Stimulated activated CD4-positive, alpha-beta T cell treated with anti-CD3 and anti-CD28 coated beads, Interleukin-15, amount 100 ng/mL, for 1 hour (primary cell): ENCODE measurements at regions not wholly inside any gene's neighbourhood (a gene's known extent, or its start where the extent isn't known, plus 50 kb on each side); places are given as distances from the start of the nearest gene placed in this dataset.
"Not testable (repeated sequence)": the region's sequence is repeated elsewhere in the genome, so short reads cannot be mapped to it uniquely, and the experiment has no call there.

Experiments used
- DNase-seq, 2 donors: peaks; one replicate each; pipeline ENCODE4 v3.0.0-alpha.2; 2020; ENCODE audit warnings: low read depth in 1 of 2, low spot score in 1 of 2

DNA sequence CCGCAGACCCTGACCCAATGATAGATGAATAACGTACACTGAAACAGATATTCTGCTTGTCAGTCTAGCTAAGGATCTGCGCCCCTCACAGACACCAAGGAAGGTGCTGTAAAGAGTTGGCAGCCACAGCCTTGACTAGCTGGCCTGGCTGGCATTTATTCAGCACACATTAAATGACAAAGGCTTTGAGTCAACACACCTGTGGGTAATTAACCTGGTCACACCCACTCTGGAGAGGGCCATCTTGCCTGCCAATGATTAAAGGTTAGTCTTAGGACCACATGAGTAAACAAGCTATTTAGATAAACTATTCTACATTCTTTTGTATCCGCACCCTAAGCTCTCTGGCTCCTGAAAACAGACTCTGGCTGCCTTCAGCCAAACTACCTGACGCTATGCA is 982.2 kb upstream of the ADAMTS5 start:
- not testable (repeated sequence) for DNase-seq

DNA sequence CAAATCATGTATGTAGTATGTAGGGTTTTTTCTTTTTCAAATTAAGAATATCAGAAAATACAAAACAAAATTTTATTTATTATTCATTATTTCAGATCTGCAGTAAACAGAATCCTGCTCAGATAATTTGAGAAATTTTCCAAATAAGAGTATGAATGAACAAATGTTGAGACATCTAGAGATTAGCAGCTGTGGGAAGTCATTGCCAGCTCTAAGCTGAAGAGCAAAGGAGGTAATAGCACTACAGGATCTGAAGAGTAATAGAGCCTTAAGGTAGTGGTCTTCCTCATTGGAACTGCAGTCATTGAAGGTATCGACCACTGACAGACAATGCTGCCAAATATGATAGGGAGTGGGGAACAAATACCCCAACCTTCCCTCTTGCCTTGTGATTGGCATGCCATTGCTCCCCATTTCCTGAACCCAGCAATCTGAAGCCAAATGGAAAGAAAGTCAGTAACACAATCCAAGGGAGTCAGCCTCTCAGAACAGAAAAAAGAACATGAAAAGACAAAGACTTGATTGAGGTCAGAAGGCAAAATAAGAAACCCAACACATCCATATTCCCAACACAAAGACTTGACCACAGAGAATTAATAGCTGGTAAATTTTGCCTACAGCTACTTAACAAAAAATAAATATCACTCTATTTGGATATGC is 963.4 kb upstream of the ADAMTS5 start:
- DNase-seq: not testable (repeated sequence)

DNA sequence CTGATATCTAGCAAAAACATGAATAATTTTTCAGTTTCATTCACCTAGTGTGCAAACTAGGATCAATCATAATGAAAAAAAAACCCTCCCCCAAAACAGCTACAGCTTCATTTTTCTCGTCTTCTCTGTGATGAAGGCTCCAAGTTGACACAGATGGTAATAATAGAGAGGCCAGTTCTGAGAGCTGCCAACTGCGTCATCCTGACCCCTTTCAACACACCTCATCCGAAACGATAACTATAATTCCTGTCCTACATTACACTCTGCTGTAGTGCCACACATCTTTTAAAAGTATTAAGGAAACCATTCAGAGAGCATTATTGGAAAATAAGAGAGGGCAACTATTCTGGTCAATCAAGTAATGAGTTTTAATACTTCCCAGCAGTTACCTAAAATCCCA is 962.3 kb upstream of the ADAMTS5 start:
- DNase-seq: not testable (repeated sequence)

DNA sequence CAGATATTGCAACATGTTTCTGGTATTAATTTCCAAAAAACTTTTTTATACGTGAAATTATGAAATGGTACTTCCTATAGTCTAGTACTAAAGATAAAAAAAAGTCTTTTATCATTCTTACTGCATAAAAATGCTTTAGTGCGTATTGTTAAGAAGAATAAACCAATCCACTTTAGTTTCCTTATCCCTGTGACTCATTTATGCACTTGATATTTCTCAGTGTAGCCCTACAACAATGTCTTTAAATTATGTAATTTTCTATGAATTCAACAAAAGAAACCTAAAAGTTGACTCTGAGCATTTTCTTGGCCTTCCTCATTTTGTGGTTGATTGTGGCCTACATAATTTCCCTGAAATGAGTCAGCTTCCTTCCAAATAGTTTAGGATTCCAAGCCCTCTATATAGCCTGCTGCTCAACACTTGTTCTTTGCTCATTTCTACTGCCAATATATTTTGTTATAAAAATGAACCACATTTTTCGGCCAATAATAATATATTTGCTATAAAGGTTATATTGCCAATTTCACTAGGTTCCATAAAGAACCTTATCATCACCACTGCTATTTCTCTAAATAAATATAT is 961.7 kb upstream of the ADAMTS5 start:
- not testable (repeated sequence) for DNase-seq

DNA sequence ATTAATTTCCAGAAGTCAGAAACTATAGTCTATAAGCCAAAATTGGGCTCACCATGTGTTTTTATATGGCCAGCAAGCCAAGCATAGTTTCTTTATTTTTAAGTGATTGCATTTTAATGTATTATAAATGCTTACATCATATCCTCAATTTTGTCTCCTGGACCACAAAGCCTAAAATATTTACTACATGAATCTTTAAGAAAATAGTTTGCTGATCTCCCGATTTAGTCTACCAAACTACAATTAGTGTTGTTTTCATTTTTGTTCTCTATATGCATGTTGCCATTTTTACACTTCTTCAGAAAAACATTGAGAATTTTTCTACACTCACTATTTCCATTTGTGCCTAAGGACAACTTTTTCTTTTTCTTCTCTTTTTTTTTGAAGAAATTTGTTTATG is 954.5 kb upstream of the ADAMTS5 start:
- DNase-seq: not testable (repeated sequence)

DNA sequence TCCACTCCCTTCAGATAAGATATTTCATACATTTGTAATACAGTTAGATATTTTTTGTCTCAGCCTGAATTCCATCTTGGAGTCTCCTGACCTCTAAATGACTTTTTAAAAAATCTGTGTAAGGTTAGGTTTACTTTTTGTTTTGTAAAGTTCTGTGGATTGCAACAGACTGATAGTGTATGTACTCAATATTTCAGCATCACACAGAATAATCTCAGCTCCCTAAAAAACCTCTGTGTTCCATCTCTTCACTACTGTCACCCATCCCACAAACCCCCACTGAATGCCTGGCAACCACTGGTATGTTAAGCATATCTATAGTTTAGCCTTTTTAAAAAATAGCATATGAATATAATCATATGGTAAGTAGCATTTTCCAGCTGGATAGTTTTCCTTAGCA is 951.1 kb upstream of the ADAMTS5 start:
- DNase-seq: not testable (repeated sequence)

DNA sequence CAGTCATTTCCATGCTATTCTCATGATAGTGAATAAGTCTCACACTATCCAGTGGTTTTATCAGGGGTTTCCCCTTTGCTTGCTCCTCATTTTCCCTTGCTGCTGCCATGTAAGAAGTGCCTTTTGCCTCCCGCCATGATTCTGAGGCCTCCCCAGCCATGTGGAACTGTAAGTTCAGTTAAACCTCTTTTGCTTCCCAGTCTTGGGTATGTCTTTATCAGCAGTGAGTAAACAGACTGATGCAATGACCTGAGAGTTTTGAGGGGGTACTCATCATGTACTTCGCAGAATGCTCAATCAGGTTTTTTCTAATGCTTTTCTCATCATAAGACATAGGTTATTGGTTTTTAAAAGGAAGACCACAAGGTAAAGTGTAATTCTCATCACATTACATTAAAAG is 949.4 kb upstream of the ADAMTS5 start:
- DNase-seq: not testable (repeated sequence)

DNA sequence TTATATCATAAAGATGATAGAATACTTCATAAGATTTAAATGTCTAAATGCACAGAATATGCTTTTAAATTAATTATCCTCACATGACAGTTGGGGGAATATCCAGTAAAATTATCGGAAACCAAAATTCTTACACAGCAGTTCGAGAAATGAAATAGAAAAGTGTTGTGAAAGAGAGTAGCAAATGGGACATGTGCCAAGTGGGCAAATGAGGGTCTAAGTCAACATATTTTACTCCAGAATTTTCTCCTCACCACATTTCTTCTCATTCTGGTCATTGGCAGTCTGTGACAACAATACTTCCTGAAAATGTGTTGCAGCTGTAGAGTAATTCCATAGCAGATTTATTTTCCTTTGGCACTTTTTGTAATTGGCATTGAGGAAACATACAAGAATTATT is 945.2 kb upstream of the ADAMTS5 start:
- not testable (repeated sequence) for DNase-seq

DNA sequence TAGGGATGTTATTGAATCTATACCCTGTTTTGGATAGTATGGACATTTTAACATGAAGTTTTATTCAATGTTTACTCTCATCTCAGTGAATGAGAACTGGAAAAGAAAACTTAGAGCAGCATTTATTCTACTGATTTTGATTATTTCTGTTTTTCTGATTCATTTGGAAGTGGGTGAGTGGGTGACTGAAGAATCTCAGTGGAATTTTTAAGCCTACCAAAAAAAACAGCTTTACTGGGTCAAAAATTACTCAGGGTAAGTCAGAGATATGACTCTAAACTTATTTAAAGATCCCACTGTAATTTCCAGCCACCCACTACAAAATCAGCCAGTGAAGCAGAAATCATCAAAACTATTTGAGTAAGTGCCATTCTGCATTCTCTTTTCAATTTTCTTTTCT is 942.6 kb upstream of the ADAMTS5 start:
- not testable (repeated sequence) for DNase-seq

DNA sequence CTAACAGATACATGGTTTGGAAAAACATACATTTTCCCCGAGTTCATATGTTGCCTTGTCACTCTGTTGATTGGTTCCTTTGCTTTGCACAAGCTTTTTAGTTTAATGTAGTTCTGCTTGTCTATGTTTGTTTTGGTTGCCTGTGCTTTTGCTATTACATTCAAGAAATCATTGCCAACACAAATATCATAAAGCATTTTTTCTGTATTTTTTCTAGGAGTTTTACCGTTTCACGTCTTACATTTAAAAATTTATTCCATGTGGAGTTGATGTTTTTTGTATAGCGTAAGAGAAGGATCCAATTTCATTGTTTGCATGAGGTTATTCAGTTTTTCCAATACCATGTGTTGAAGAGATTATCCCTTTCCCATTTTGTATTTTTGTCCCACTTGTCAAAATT is 941.9 kb upstream of the ADAMTS5 start:
- not testable (repeated sequence) for DNase-seq

DNA sequence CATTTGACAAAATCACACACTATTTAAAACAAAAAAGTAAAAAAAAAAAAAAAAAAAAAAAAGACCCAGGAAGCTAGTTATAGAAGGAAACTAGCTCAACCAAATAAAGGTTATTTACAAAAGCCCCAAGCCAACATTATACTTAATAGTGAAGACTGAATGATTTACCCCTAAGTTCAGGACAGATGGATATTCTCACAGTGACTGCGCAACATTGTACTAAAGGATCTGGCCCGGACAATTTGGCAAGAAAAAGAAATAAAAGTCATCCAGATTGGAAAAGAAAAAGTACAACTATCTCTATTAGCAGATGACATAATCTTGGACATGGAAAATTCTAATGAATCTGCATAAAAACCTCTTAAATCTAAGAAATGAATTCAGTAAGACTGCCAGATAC is 936.0 kb upstream of the ADAMTS5 start:
- DNase-seq: not testable (repeated sequence)

DNA sequence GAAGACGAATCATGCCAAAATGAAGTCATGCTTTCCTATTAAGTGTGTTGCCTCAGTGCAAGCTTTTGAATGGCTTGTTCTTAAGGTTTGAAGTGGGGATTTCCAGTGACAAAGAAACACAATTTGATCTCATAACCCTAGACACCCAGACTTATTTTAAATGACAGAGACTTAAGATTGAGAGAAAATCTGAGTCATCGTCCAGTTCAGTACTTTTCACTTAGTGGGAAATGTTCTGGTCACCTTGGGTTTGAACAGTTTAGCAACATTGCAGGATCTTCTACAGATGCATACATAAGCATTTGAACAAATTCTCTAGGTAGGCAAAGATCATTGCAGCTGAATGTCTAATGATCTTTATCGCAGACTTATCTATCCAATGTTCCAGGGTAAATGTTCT is 926.7 kb upstream of the ADAMTS5 start:
- not testable (repeated sequence) for DNase-seq

DNA sequence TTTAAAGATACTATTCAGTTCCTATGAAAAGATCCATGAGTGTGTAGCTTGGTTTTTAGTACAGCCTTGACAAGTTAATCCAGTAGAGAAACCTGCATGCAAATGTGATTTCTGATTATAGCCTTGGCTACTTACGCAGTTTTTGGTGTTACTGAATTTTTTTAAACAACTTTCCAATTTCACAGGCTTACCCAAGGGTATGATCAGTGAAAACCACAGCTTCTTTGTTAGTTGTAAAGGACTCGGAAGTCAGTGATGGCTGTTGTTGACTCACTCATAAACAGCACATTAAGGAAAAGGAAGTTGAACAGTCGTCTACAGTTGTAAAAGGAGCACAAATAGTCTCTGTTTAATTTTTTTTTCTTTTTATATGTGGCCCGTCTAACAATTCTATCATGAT is 924.6 kb upstream of the ADAMTS5 start:
- DNase-seq: not testable (repeated sequence)

DNA sequence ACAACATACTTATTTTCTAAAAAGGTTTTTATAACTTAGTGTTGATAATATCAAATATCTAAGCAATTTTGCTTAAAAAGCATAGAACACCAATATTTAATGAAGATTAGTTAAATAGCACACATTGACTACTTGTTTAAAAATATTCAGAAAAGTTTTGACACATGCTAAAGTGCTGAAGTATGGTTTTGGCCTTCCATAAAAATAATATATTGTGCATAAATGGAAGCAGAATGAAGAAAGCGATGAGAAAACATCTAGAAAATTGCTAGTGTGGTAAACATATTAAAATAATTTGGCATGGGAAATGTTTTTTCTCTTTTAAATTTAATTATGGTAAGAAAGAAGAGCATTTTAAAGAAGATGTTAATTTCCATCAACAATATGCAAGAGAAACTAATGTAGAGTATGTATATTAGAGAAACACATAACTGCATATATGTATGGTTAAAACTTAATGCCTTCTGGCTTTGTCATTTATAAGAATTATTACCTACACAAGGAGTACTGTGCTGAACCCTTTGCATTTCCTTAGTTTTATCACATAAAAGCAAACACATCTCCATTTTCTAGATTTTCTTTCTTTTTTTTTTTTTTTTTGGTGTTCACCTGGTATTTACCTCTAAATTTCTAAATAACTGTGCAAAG is 921.0 kb upstream of the ADAMTS5 start:
- DNase-seq: not testable (repeated sequence)

DNA sequence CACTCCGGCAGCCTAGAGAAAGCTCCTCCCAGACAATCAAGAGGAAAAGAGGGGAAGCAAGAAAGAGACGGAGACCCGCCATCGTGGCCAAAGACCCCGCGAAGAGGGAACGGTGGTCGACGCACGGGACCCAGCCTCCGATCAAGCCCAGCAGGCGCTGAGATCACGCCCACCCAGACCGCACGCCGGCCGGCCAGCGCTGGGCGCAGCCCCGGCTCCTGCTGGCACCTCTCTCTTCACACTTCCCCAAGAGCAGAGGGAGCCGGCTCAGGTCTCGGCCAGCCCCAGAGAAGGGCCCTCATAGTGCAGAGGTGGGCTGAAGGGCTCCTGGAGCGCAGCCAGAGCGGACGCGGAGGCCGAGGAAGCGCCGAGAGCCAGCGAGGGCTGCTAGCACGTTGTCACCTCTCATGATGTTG is 918.4 kb upstream of the ADAMTS5 start:
- no peak for DNase-seq

DNA sequence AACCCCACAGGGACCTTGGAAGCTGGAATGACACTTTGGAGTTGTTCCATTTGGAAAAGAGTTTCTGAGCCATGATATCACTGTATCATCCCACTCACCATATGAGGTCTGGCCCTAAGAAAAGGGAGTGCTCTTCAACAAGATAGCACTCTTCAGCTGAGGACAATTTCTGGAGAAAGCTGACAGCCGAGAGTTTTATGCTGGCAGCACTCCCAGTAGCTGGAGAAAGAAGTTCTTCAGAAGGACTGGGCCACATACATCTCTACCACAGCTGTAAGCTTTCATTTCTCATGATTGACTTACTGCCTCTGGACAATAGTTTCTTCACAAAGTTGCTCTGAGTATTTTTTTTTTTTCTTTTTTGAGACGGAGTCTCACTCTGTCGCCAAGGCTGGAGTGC is 914.4 kb upstream of the ADAMTS5 start:
- DNase-seq: not testable (repeated sequence)

DNA sequence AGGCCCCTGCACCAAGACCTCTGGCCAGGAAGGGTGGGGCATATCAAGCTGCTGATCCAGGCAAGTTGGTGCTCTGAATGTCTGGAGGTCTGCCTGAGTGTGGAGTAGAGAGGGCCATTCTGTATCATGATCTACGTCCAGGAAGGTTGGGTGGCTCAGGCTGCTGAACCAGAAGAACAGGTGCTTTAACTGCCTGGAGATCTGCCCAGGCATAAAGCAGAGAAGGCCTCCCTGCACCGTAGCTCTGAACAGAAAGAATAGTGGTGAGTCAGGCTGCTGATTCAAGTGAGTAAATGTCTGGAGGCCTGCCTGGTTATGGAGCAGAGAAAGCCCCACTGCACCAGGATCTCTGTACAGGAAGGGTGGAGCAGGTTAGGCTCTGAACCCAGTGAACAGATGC is 905.5 kb upstream of the ADAMTS5 start:
- DNase-seq: not testable (repeated sequence)

DNA sequence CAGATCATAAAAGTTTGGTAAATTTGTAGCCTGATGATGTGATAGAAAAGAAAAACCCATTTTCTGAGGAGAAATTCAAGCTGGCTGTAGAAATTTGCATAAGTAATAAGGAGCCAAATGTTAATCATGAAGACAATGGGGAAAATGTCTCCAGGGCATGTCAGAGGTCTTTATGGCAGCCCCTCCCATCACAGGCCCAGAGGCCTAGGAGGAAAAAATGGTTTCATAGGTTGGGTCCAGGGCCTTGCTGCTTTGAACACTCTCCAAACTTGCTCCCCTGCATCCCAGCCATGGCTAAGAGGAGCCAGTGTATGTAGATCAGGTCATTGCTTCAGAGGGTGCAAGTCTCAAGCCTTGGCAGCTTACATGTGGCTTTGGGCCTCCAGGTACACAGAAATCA is 903.9 kb upstream of the ADAMTS5 start:
- DNase-seq: not testable (repeated sequence)

DNA sequence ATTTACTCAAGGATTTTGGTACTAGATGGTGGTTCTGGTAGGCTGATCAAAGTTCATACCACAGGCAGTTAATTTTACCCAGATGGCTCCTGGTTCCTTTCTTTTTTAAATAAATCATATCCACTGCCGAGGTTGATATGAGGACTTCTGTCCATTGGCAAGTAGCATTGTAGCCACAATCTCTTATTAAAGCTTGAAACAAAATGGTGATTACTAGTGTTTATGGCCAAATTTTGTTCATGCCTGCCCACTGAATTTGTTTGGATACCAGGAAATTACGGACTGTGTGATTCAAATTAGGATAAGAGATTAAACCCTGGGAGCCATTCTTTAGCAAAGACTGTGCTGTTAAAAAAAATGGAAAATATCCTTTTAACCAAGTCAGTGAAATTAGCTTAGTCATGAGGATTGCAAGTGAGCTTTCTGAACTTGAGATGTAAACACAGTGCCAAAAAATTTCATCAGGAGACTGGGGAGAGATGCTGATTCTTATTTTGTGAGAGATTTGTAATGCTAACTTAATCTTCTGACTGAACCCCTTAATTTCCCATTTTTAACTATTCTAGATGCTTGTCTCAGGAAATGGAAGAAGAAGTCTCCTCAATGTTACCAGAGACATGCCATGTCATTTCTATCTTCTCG is 893.5 kb upstream of the ADAMTS5 start:
- DNase-seq: not testable (repeated sequence)

DNA sequence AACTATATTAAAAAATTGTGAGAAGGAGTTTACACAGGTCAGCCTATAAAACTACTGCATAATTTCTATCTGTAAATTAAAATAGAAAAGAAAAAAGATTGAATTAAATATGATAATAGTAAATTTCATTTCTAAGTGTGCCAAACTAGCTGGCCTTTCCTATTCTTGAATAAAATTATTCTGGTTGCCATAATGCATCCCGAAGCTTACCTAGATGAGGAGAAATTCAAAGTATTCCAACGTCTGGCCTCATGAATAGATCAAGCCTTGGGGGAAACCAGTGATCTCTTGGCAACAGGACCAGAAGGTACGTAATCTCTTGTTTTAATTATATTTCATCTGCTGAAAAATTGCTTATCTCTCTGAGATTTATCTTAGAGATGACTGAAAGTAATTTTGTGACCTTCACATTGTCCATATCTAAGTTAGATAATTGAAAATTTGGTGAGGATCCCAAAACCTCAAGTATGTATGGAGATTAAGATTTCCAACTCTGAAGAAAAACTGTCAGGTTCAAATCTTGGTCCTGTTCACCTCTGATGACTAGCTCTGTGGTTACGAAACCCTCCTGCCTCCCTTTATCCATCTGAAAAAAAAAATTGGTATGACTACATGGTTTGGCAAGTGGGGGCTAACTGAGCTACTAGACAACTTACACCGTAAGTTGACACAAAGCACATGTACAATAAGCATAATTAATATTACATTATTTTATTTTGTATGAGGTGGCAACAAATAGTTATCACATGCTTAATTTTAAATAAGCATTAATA is 891.4 kb upstream of the ADAMTS5 start:
- DNase-seq: not testable (repeated sequence)

DNA sequence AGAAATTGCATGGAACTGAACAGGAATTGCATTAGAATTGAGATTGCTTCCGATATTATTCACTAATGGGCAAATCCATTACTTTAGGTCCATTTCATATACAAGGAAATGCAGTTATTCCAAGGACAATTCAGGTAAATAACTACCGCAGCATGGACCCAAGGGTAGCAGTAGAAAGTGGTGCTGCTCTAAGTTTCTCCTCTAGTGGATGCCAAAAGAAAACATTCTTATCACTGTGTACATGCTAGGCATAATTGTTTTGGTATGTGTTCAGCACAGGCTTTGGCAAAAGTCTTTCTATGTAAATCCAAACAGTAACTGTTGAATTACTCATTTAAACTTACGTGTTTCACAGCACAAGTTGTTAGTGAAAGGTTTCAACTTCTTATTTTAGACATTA is 890.1 kb upstream of the ADAMTS5 start:
- DNase-seq: not testable (repeated sequence)
